Bone marrow (tissue), 2 donors: ENCODE measurements at regions not wholly inside any gene's neighbourhood (a gene's known extent, or its start where the extent isn't known, plus 50 kb on each side); places are given as distances from the start of the nearest gene placed in this dataset.
"Not testable (repeated sequence)": the region's sequence is repeated elsewhere in the genome, so short reads cannot be mapped to it uniquely, and the experiment has no call there.

ENCODE experiments used
- DNase-seq, 2 donors: peaks; one replicate each; lab custom pipeline; 2025; lab: John Stamatoyannopoulos, UW

DNA sequence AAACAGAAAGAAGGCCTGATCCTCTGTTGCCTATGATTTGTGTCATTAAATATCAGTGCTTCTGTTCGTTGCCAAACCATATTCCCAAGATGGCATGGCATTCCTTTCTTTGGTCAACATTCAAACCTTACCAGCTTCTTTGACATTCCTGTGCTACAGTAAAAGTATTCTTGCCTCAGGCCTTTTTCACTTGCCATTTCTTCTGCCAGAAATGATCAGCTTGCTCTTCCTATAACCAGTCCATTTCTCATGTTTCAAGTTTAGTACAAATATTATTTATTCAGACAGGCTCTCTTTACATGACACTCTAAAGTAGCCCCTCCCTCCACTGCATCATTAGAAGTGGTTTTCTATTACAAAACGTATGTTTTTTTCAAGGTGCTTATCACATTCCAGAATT is 278.3 kb downstream of the KCNJ2 start:
- DNase-seq = no peak

DNA sequence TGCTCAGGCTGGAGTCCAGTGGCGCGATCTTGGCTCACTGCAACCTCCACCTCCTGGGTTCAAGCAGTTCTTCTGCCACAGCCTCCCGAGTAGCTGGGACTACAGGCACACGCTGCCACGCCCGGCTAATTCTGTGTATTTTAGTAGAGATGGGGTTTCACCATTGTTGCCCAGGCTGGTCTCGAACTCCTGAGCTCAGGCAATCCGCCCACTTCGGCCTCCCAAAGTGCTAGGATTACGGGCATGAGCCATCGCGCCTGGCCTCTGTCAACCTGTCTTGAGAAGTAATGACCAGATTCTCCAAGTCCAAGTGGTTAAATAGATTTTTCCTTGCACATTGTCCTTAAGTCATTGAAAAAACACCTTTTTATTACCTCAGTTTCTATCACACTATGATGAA is 283.7 kb downstream of the KCNJ2 start:
- DNase-seq = not testable (repeated sequence)

DNA sequence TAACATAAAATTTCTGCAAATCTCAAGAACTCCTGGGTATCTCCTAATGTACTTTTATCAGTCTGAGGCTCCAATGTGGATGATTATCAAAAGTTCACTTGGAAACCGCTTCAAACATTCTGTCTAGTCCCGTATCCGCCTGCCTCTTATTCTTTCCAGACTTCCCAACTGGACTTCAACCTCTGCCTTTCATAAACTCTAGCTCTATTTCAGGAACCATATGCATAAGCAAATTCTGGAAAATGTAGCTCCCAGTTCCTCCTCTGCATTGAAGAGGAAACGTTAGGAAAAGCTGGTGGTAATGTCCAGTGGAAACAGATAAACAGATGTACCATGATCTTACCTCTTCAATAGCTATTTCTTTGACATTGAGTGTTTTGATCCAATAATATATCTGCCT is 285.0 kb downstream of the KCNJ2 start:
- no peak for DNase-seq

DNA sequence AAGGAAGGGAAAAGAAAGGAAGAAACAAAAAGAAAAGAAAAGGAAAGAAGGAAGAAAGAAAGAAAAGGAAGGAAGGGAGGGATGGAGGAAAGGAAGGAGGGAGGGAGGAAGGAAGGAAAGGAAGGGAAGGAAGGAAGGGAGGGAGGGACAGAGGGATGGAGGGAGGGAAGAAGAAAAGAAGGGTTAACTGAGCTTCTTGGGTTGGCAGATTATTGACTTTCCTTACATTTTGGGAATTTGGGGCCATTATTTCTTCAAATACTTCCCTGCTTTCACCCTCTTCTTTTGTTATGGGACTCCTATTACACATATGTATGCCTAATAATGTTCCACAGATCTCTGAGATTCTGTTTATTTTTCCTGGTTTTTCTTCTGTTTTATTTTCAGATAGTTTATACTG is 285.6 kb downstream of the KCNJ2 start:
- no peak for DNase-seq

DNA sequence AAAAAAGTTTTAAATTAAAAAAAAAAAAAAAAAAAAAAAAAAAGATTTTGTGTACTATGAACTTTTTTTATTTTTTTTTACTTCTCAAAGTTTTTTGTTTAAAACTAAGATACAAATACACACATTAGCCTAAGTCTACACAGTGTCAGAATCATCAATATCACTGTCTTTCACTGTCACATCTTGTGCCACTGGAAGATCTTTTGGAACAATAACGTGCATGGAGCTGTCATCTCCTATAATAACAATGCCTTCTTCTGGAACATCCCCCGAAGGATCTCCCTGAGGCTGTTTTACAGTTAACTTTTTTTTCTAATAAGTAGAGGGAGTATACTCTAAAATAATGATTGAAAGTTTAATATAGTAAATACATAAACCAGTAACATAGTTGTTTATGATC is 295.7 kb downstream of the KCNJ2 start:
- DNase-seq = no peak

DNA sequence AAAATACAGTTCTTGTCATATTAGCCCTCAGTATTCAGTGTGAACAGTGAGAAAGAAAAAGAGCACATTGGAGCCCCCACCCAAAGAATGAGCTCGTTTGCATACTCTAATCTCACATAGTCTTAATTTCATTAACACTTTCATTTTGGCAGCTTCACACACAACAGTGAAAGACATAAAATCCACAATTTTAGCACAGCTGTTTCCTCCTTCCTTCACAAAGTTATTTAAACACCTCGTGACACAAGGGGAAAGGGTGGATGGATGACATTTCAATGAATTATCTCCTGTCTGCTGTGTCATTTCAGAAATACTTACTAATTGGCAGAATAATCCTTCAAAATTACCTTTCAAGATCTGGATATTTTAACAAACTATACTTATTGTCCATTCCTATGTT is 299.3 kb downstream of the KCNJ2 start:
- no peak for DNase-seq

DNA sequence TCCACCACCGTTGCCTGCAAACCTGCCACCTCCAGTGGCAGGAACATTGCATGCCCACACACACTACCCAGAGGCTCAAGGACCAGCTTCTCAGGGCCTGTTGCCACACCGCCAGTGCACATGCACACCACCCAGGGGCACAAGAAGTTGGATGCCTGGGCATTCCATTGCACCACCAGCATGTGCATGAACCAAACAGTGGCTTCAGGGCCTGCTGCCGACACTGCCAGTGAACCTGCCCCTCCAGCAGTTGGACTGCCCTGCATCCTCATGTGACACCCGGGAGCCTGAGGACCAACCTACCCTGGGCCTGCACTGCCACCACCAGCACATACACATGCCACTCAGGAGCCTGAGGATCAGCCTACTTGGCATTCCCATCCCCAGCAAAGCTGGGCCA is 303.7 kb downstream of the KCNJ2 start:
- DNase-seq = no peak

DNA sequence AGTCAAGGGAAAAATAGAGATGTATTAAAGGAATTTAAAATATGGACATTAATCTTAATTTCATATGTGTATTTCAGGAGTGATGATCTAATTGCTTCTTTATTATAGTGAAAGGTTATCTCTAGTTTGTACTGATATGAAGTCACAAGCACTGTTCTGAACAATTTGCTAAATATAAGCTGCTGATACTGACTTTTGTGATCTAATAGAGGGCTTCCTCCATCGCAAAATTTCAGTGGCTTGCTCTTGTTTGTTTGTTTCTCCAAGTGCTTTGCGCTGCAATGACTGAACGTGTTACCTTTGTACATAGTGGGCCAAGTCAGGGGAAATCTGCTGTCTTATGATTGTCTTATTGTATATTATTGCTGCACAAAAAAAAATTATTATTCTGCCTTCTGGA is 307.0 kb downstream of the KCNJ2 start:
- DNase-seq = no peak

DNA sequence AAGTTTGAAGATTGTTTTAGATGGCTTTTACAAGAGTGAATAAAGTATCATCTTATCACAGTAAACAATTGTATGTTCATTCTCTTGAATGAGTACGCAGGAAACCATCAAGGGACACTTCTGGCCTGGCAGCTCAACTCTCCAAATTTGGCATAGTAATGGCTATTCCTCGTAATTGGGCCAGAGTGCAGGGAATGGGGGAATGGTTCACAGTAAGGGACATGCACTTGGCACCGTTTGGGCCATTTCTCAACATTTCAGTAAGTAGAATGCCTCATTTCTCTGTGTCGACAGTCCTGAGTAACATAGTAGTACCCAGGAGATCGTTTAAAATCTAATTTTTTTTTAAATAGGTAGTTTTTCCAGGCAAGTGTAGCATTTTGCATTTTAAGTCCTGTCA is 309.6 kb downstream of the KCNJ2 start:
- DNase-seq = no peak

DNA sequence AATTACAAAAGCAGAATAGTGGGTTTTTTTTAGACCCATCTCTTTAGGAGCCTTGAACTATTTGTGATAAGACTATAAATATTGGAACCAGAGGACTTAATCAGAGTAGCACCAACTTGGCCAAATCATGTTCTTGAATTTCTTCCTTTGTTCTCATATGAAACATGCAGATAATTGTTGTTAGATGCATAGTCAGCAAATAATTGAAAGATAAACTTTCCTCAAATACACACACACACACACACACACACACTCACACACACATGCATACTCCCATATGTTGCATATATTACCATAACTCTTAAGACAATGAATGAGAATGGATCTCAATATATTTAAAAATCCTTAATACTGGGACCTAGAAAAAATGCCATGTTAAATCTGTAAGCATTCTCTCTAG is 310.4 kb downstream of the KCNJ2 start:
- no peak for DNase-seq

DNA sequence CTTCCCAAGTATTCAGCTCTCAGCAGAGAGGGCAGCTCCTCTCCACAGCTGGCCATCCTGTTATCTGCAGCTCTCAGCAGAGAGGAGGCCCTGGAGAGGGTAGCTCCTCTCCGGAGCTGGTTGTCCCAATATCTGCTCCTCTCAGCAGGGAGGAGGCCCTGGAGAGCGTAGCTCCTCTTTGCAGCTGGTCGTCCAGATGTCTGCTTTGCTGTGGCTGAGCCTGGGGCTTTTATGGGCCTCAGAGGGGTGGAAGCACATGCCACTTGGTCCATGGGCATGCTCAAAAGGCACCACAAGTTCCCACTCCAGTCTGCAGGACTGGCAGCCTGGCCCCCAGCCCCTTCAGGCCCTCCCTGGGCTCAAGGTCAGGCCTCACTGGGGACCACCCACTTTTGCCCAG is 314.3 kb downstream of the KCNJ2 start:
- no peak for DNase-seq

DNA sequence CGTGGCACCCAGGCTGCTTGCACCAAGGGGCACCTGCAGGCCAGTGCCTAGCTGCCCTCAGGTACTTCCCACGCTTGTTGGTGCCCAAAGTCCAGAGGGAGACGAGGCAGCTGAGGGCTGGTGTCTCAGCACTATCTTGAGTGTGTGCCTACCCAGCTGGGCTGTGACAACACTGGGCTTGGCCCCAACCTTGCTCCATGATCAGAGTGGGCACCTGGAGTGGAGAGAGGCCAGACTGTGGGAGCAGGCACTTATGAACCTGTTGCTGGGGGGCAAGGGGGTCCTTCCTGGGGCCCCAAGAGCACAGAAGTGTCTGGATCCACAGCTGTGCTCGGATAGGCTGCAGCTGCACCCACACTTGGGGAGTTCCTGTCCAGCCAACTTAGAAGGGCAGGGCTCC is 314.7 kb downstream of the KCNJ2 start:
- no peak for DNase-seq

DNA sequence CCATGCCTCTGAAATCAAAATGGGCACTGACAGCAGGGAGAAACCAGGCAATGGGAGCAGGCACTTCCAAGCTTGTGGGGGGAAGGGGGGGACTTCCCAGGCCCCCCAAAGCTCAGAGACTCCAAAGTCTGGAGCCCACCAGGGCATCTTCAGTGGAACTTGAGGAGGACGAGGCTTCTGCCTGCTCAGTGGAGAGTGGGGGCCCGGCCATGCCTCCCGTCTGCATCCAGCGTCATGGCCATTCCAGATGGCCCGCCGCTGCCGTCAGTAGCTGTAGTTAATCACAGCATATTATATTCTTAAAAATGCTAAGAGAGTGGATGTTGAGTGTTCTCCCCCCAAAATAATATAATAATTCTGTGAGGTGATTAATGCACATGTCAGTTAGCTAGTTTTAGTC is 315.2 kb downstream of the KCNJ2 start:
- DNase-seq = no peak

DNA sequence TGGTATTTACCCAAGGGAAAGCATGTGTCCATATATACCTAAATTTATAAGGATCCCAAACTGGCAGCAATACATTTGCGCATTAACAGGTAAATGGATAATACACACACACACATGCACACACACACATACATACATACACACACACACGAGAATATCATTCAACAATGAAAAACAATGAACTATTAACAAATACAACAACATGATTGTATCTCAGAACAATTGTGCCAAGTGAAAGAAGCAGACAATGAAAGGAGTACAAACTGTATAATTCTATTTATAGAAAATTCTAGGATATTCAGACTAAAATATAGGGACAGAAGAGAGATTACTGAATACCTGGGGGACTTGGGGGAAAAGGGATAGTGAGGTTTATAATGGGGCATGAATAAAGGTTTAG is 323.0 kb downstream of the KCNJ2 start:
- no peak for DNase-seq

DNA sequence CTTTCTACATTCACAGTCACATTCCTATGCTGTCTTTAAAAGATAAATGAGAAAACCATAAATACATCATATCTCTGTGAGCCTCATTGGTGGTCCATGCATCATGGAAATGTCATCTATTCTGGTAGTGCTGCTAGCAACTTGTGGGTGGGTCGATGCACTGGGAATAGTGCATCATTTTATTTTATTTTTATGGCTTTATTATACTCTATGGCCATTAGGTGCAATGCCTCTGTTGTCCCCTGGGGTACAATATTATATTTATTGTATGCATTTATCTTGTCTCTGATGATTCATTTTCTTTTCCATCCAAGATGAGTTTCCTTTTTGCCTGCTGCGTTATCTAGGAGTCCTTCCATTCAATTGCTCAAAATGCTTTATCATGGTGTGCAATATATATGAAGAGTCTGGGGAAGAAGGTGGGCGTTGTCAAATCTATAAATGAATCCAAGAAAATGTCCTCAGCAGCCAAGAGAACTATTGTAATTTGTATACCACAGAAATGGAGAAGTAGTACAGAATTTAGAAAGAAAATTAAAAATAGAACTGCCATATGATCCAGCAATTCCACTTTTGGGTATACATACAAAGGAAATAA is 324.0 kb downstream of the KCNJ2 start:
- DNase-seq = no peak

DNA sequence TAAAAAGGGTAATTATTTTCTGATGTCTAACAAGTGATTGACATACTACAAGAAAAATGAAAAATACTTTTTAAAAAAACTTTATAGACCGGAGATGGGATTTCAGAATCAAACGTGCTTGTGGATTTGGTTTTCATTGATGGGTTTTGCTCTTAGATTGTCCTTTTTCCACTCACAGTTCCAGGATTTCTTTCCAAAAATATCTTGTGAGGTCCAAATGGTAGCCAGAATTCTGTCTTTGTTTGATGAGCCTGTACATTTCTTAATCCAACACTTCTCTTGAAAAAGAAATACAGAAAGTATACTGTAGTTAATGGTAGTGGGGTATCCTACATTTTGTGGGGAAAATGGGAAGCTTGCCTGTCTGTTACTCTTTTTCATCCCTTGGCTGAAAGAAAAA is 329.3 kb downstream of the KCNJ2 start:
- DNase-seq = no peak

DNA sequence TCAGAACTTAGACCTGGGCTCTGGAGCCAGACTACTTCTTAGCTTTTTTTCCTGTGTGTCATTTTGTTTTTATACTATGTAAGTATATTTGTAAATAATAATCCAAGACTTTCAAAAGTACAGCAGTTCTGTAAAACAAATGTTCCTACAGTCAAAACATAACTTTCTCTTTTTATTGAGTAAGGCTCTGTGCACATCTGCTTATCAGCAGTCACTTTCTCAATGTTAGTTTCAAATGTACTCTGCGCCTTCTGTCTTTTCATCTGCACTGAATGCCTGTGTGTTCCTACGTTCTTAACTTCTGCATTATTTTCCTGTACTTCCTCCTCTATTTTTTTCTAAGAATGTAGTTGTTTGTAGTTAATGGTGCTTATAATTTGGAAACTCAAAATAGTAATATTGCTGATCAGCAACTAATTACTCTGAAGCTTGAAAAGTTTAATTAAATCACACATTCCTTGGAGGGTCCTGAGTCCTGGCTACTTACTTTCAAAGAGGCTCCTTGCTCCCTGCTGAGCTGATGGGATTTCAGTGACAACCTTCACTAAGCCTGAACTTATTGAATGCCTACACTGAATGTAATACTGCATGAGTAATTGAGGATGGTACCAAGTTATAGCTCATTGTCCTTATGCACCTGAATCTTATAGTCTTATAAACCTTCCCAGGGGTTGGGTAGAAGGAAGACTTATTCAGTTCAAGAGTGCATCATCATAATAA is 329.9 kb downstream of the KCNJ2 start:
- no peak for DNase-seq

DNA sequence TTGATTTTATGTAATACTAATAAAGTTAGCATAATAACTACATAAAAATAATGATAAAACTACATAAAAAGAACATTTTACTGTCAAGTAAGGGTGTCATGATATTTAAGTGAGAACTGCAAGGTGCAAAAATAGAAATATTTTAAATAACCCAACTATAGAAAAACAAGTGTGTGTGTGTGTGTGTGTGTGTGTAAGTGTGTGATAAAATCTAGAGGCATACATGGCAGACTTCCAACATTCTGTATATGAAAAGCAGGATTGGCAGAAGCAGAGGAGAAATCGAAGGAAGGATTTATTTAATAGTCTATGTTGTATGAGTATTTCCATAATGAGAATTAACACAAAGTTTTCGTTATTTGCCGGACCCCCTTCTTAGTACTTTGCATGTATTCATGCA is 334.1 kb downstream of the KCNJ2 start:
- DNase-seq = no peak

DNA sequence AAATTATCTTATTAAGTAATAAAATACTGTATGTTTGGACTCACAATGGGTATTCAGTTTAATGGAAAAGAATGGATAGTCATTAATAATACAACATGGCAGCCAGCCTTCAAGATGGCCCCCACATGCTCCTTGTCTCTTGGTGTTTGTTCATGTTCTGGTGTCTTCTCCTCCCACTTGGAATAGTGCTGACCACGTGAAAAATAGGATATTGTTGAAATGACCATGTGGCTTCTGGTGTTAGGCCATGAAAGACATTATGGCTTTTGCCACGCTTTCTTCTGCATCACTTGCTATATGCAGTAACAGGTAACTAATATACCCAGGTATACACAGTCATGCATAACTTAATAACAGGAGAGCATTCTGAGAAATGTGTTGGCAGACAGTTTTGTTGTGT is 341.0 kb downstream of the KCNJ2 start:
- DNase-seq = no peak

DNA sequence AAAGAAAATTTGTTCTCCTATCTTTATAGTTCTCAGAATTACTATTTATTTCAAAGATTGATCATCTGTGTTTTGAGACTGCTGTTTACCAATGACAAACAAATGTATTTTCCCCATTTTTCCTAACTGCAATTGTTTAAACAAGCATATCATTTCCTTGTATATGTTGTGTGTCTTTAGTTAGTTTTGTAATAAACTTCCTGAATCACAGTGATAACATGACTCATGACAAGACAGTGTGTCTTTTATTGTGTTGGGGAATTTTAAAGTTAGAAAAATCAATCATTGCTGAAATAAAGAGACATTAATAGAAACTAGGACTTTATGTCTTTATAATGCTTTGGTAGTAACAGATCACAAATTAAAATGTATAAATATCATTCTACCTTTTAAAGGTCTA is 348.5 kb downstream of the KCNJ2 start:
- no peak for DNase-seq

DNA sequence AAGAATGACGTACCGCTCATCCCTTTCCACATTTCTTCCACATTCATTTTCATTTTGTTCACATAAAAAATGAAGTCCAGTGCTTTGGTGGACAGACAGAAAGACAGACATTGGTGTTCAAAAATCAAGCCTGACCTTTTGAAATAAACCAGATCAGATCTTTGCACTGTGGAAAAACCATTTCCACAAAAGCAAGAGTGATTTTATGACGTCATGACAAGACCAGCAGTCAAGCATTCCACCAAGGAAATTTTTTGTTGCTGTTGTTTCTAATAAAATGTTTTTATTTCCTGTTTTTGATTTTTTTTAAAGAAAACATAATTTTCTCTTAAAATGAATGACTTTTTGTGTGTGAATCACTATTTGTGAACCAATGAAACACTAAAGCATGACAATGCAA is 350.0 kb downstream of the KCNJ2 start:
- DNase-seq = no peak

DNA sequence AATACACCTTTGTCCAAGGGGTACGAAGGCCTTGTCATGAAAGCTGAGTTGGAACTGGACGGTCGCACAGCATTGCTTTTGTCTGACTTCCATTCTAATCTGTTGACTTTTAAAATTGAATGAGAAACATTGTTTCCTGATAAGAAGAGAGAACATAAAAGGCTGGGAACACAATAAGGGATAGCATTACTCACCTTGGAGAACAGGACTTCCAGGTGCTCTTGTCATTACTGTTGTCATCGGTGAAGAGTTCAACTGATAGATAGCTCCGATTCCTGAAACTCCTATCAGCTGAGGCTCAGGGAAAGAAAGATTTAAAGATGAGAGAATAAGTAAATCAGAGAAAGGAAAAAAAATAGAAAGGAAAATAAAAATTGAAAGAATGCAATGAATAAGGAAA is 351.1 kb downstream of the KCNJ2 start:
- no peak for DNase-seq

DNA sequence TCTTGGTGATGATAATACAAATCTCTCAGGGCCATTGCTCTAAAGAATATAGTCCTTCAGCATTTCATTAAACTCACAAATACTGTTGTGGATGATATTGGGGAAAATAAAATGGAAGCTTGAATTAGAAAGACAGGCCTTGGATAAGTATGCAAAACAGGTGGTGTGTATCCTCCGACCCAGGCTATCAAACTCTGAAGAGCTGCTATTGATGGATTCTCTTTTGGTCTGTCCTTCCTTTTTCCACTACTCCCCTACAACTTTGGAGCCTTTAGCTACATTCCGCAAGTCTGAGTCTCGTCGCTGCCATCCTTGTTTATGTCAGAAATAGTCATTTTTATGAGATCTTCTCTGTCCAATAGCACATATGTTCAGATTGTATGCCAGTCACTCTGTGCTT is 351.6 kb downstream of the KCNJ2 start:
- DNase-seq = no peak

DNA sequence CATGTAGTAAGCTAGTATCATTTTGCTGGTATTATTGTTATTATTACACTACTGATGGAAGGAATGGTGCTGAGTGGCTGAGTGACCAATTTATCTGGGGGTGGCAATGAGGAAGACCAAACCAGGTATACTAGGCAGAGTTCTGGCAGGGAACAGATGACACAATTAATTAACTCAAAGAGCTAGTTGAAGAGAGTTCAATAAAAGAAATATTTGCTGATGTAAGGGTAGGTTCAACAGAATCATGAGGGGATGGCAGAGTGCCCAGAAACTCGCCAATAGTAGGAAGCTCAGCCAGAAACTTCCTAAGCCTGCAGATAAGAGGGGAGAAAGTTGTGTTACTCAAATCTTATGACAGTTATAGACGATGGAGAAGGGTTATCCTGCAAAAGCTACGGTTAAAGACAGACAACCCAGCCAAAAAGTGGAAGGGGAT is 352.5 kb downstream of the KCNJ2 start:
- DNase-seq = no peak
